Stimulated activated naive CD8-positive, alpha-beta T cell treated with anti-CD3 and anti-CD28 coated beads, Interleukin-15, Interleukin-2, amounts not matched to agents 100 U/mL and 50 U/mL, for 24 hours (primary cell): ENCODE measurements at regions not wholly inside any gene's neighbourhood (a gene's known extent, or its start where the extent isn't known, plus 50 kb on each side); places are given as distances from the start of the nearest gene placed in this dataset.
"Not testable (repeated sequence)": the region's sequence is repeated elsewhere in the genome, so short reads cannot be mapped to it uniquely, and the experiment has no call there.

Experiments used
- ATAC-seq: fragments of 150-1000 bp; cut with Tn5 transposase; one replicate; pipeline ENCODE4 v1.10.0; 2021
- DNase-seq: peaks from one replicate; pipeline ENCODE4 v3.0.0; 2021

DNA sequence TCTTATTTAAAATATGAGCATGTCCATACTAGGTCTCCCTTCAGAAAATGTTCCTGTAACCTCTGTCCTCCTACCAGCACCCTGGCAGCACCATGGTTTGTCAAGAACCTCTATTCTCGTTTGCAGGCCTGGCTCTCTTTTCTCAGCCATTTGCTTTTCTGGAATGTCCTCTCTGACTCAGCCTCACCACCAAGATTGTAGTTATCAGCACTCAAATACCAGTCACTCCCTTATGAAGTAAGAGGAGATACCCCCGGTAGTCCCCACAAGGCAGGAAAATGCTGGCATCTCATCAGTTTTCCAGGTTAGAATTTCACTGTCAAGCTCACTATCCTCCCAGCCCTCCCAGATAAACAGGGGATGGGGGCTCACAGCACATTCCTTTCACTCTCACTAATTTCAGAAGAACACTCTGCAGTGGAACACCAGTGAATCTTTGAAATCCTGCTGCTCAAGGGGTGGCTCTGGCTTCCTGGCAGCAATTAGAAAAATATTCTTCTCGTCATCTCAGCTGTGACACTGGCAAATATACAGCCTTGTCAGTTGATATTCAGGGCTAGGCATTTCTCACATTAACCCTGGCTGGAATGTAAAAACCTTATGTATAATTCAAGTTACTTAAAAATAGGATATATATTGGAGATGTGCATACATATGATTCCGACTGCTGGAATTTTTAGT, 129.2 kb downstream of the TBX18 start:
- DNase-seq (no peak), ATAC-seq (no peak)

DNA sequence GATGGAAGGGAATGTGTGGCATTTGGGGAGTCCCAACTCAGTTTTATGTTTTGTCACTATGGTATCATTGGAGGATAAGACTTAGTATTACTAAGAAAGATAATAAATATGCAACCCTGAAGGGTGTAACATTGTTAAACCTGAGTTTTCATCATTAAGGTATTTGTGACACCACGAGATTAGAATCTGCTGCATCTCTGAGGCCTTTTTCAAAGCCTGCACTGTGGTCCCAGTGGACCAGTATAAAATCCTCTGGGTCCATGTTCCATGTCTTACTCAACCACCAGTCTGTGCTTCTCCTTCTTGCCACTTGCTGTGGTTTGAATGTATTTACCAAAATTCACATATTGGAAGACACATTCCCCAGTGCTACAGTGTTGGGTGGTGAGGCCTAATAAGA, 130.6 kb downstream of the TBX18 start:
- DNase-seq (no peak), ATAC-seq (no peak)

DNA sequence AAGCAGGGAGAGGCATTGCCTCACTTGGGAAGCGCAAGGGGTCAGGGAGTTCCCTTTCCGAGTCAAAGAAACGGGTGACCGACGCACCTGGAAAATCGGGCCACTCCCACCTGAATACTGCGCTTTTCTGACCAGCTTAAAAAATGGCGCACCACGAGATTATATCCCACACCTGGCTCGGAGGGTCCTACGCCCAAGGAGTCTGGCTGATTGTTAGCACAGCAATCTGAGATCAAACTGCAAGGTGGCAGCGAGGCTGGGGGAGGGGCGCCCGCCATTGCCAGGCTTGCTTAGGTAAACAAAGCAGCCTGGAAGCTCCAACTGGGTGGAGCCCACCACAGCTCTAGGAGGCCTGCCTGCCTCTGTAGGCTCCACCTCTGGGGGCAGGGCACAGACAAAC, 137.9 kb downstream of the TBX18 start:
- DNase-seq, ATAC-seq: not testable (repeated sequence)

- no peak for ATAC-seq
- no peak for DNase-seq
These were observed 138.9 kb downstream of the TBX18 start for GRCh38 chr6:84625506-84625905.

GRCh38 chr6:84623956-84624680, 140.3 kb downstream of the TBX18 start:
- no peak for DNase-seq

DNA sequence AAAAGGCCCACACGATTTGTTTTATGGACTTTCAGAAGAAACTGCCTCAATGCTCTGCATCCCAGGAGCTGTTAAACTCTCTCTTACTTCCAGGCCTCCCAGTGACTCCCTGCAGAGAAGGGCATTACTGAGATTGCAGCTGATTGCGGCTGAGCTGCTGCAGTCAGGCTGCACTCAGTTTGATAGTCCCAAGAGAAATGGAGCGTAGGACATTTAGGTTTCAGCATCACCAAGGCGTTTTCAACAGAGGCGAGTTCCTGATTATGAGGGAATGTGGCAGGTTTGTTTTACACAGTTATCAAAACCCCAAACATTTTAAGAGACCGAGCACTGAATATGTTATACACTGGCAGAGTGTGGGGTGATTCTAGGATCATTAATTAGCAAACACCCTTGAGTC, 145.6 kb downstream of the TBX18 start:
- ATAC-seq (no peak), DNase-seq (no peak)

More at GRCh38 chr6:84623956-84624680, 140.3 kb downstream of the TBX18 start:
- ATAC-seq = no peak

DNA sequence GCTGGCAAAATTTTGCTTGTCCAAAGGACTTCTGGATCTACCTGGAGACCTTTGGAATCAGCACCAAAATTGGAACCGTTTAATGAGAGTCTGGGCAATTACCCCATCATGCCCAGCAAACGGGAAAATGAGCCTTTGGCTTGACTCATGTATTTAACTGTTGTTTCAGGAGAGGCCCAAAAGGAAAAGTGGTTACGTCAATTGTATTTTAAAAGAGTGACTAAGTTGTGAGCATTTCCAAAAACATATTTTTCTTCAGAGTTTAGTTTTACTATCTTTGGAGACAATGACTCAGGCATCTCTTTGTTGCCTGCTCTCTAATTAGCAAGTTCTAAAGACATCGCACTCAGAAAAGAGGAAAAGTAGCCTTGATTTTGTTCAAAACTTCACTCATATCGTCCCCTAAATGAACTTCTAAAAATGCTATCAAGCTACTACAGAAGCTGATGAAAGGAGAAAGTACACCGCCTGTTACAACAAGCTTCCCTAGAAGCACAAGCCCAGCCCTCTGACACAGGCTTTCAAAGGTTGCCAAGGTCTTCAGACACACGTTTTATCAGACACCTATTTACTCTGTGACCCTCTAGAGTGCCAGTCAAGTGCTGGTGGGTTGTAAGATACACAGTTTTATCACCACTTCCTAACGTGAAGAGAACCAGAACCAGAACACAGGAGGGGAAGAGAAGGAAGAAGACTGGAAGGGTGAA, 146.2 kb downstream of the TBX18 start:
- DNase-seq (no peak), ATAC-seq (no peak)

GRCh38 chr6:84615987-84616386, 148.4 kb downstream of the TBX18 start:
- no peak for ATAC-seq
- no peak for DNase-seq

DNA sequence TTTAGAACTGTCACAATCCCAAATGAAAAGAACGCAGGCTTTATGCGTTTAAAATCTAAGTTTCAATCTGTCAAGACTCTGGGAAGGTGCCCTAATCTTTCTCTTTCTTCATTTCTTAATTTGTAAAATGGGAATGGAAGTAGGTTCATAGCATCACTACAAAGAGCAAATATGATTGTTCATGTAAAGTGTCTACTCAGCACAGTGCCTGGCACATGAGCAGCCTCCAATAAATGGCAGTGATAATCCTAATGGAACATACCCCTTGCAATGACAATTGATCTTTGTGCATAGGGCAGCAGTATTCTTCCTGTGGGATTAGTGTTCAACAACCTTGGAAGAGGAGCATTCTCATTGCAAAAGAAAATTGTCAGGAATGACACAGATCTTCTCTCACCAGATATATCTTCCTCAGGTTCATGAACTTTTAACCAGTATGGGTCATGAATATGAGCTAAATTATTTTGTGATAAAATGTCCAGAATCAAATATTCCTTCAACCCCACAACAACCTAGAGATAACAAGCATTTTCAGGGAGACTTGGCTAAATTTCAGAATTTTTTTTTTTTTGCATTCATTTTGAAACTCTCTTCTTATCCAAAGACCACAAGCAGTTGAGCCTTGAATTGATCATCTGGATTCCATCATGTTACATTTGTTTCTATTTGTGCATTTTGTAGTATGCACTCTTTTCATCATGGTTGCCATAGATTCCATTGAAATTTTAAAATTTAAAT, 149.1 kb downstream of the TBX18 start:
- ATAC-seq = no peak
- no peak for DNase-seq

- ATAC-seq (no peak), DNase-seq (no peak)
These were observed 157.5 kb downstream of the TBX18 start for GRCh38 chr6:84606860-84607259.

GRCh38 chr6:84605298-84605697, 159.1 kb downstream of the TBX18 start:
- ATAC-seq (no peak), DNase-seq (no peak)

GRCh38 chr6:84601366-84601765, 163.0 kb downstream of the TBX18 start:
- DNase-seq = no peak
- no peak for ATAC-seq

- ATAC-seq (no peak), DNase-seq (no peak)
These were observed 164.4 kb downstream of the TBX18 start for GRCh38 chr6:84599991-84600390.

DNA sequence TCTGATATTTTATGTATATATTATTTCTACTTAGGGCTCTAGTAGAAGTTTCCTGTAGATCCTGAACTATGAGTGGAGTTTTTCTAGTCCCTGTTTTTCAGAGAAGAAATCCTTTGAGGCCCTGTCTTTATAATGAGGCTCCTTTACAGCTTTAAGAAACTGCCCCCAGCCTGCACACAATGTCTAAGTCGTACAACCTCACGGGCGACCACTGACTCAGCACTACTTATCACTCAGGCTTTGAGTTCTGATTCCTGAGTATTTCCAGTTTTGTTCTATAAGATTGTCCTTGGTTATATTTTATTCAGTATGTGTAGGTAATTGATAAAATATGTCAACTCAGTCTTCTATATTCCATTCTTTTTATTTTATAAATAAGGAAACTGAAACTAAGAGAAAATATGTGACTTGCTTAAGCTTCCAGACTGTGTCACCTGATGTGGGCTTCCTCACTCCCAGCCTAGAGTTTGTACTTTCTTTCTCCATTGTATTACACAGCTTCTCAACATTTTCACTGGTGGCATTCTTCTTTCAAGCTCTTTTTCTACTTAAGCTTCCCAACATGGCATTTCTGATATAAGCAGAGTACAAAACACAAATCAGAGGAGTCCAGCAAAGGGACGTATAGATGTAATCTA, 167.0 kb downstream of the TBX18 start:
- ATAC-seq (no peak), DNase-seq (no peak)

DNA sequence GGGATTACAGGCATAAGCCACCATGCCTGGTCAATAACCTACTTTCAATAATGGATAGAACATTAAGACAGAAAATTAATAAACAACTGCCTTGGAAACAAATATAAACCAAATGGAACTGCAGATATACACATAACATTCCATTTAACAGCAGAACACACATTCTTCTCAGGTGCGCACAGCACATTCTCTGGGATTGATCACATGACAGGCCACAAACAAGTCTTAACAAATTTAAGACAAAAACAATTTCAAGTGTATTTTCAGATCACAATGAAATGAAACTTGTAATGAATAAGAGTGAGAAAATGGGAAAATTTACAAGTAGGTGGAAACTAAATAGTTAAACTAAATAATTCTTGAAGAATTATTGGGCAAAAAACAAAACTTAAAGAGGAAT, 167.9 kb downstream of the TBX18 start:
- ATAC-seq (no peak), DNase-seq (no peak)

DNA sequence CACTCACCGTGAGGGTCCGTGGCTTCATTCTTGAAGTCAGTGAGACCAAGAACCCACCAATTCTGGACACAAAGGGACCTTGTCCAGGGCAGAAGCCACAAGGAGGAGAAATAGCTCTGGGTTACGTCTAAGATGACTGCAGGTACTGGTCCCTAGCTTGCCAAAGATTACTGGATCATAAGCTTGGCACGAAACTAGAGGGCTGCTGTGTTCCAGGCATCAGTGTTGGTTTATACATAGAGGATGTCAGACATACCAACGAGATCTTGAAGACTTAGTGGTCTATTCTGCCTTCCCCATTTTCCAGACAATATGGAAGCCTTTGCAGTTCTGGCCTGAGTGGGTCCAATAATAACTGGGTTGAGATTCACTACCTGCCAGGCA, 175.7 kb downstream of the TBX18 start:
- ATAC-seq = no peak

DNA sequence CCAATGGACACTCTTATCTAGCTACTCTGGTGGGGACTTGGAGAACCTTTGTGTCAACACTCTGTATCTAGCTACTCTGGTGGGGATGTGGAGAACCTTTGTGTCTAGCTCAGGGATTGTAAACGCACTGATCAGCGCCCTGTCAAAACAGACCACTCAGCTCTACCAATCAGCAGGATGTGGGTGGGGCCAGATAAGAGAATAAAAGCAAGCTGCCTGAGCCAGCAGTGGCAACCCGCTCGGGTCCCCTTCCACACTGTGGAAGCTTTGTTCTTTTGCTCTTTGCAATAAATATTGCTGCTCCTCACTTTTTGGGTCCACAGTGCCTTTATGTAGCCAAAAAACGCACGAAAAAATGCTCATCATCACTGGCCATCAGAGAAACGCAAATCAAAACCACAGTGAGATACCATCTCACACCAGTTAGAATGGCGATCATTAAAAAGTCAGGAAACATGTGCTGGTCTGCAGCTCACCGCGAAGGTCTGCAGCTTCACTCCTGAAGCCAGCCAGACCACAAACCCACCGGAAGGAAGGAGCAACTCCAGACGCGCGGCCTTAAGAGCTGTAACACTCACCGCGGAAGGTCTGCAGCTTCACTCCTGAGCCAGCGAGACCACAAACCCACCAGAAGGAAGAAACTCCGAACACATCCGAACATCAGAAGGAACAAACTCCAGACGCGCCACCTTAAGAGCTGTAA, 176.3 kb downstream of the TBX18 start:
- DNase-seq, ATAC-seq: not testable (repeated sequence)

More for the DNA sequence above, 175.7 kb downstream of the TBX18 start:
- DNase-seq = no peak

- ATAC-seq = not testable (repeated sequence)
These were observed 177.0 kb downstream of the TBX18 start for GRCh38 chr6:84587202-84587940.

DNA sequence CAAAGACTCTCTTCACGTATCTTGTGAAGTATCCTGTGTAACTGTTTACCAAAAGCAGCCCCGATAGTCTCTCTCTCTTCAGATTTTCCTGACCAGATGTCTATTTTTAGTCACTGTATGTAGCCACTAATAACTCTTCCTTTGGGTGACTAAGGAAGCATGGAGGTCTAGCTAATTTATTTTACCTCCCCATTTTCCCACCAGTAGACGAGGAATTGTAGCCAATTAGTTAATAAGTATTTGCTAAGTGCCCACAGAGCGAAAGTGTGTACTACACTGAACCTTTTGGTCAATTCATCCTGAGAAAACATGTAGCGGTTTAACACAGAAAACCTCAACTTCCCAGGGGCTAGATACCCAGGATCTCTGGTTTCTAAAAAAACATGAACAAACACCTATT, 180.6 kb downstream of the TBX18 start:
- no peak for DNase-seq
- ATAC-seq = no peak

More at GRCh38 chr6:84587202-84587940, 177.0 kb downstream of the TBX18 start:
- not testable (repeated sequence) for DNase-seq

- ATAC-seq (no peak), DNase-seq (no peak)
These were observed 181.4 kb downstream of the TBX18 start for GRCh38 chr6:84582997-84583396.
